Fibroblast of lung (primary cell): ENCODE measurements at regions not wholly inside any gene's neighbourhood (a gene's known extent, or its start where the extent isn't known, plus 50 kb on each side); places are given as distances from the start of the nearest gene placed in this dataset.

ENCODE experiments used
- DNase-seq, 2 donors: peaks; one replicate each; pipeline versions ENCODE4 v3.0.0 to v3.0.0-alpha.2; 2010; ENCODE audit warnings: low read depth in 2 of 2
- H2AFZ ChIP-seq: 2 replicates; pipeline ENCODE4 v1.5.1; 2012; ENCODE audit warnings: low read length, control low read depth, inconsistent platforms
- H3K27ac ChIP-seq: 2 replicates; pipeline ENCODE4 v1.5.1; 2011; ENCODE audit warnings: low read length, control low read depth; ENCODE audit not compliant: insufficient read depth
- H3K27me3 ChIP-seq: 2 replicates; pipeline ENCODE4 v1.5.1; 2011; ENCODE audit warnings: mild to moderate bottlenecking, low read length; ENCODE audit not compliant: control insufficient read depth, insufficient read depth
- H3K36me3 ChIP-seq: 2 replicates; pipeline ENCODE4 v1.5.1; 2011; ENCODE audit warnings: low read length; ENCODE audit not compliant: control insufficient read depth, insufficient read depth
- H3K4me1 ChIP-seq: 2 replicates; pipeline ENCODE4 v1.5.1; 2011; ENCODE audit warnings: low read length; ENCODE audit not compliant: control insufficient read depth, insufficient read depth; ENCODE audit errors: extremely low read depth
- H3K4me2 ChIP-seq: 2 replicates; pipeline ENCODE4 v1.5.1; 2011; ENCODE audit warnings: low read length, control low read depth; ENCODE audit not compliant: insufficient read depth; ENCODE audit errors: extremely low read depth
- H3K4me3 ChIP-seq, 4 experiments: fragments of 200-600 bp in 1 of 4; sonication (generic) in 1 of 4; replicated peaks in 1 of 4; 2 replicates each; pipeline ENCODE4 v1.5.1; 2011 to 2016; ENCODE audit warnings: low read length in 4 of 4, low read depth in 3 of 4, mild to moderate bottlenecking in 3 of 4, control low read depth in 2 of 4, inconsistent platforms in 1 of 4, mixed read lengths in 1 of 4; ENCODE audit not compliant: insufficient read depth in 1 of 4; ENCODE audit errors: control extremely low read depth in 1 of 4
- H3K79me2 ChIP-seq: 2 replicates; pipeline ENCODE4 v1.5.1; 2012; ENCODE audit warnings: mild to moderate bottlenecking, low read length, inconsistent platforms; ENCODE audit not compliant: control insufficient read depth, insufficient read depth
- H3K9ac ChIP-seq: 2 replicates; pipeline ENCODE4 v1.5.1; 2011; ENCODE audit warnings: mild to moderate bottlenecking, low read length, control low read depth; ENCODE audit not compliant: insufficient read depth
- H3K9me3 ChIP-seq: 2 replicates; pipeline ENCODE4 v1.5.1; 2012; ENCODE audit warnings: low read depth, low read length; ENCODE audit not compliant: control insufficient read depth, insufficient read depth
- H4K20me1 ChIP-seq: 2 replicates; pipeline ENCODE4 v1.5.1; 2011; ENCODE audit warnings: low read length; ENCODE audit not compliant: control insufficient read depth, insufficient read depth; ENCODE audit errors: extremely low read depth
- EZH2 ChIP-seq: IDR thresholded peaks from 2 replicates; pipeline ENCODE4 v1.5.1; 2012; ENCODE audit warnings: low read length, control low read depth, mild to moderate bottlenecking; ENCODE audit errors: missing control alignments
- TF ChIP-seq, protein P1 (sequence below), 2 donors: IDR thresholded peaks in 1 of 2; conservative IDR thresholded peaks in 1 of 2; 1 replicate in 1 of 2; 2 replicates in 1 of 2; pipeline ENCODE4 v1.5.1; 2011 to 2012; ENCODE audit warnings: low read length in 2 of 2, control low read depth in 1 of 2, inconsistent platforms in 1 of 2, low read depth in 1 of 2, mild to moderate bottlenecking in 1 of 2

DNA sequence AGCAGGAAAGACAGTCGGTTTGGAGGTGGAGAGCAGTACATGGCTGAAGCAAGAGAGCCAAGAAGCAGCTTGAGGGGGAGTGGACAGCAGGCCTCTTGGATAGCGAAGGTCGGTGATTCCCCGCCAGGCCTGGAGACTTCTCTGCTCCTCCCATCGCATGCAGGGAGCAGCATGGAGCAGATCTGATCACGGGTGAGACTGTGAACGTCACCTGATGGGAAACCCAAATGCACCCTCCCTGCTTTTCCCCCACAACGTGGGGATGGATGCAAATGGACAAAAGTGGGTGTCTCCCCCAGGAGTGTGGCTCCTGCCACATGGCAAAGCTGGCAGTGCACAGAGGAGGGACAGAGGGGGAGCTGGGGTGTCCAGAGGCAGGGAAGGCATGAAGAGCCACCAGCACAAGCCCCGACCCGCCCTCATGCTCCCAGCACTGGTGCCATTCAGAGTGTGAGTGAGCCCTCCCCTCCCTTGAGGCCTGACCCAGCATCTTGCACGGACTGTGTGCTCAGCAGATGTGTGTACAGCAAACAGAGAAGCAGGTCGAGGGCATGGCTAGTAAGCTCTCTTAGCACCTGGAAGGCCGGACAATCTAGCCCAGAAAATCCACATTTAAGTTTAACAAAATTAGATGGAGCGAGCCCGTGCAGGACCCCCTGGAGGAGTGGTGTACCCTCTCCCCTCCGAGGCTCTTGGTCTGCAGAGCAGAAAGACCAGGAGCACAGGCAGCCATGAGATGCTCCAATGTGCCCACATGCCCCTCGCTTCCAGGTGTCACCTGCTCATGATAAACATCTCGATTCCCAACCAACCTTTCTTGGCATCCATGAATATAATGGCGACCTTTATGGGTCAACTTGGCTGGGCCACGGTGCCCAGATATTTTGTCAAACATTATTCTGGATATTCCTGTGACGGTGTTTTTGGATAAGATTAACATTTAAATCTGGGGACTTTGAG is 661.7 kb downstream of the TBC1D22A start:
- Histone ChIP-seq H3K4me1 (no peaks in the 10 kb centered on the region), H3K27ac (no peak overlapping the region), H3K36me3 (no peaks in the 10 kb centered on the region), H3K27me3 (no peaks in the 10 kb centered on the region), H3K9ac (no peak overlapping the region), H4K20me1 (no peaks in the 10 kb centered on the region), H3K9me3 (no peaks in the 10 kb centered on the region), H3K4me2 (no peak overlapping the region), H3K79me2 (no peaks in the 10 kb centered on the region), H2AFZ (no peak overlapping the region), H3K4me3 (no peak overlapping the region)
- no peak for DNase-seq
- TF ChIP-seq, protein P1, sequence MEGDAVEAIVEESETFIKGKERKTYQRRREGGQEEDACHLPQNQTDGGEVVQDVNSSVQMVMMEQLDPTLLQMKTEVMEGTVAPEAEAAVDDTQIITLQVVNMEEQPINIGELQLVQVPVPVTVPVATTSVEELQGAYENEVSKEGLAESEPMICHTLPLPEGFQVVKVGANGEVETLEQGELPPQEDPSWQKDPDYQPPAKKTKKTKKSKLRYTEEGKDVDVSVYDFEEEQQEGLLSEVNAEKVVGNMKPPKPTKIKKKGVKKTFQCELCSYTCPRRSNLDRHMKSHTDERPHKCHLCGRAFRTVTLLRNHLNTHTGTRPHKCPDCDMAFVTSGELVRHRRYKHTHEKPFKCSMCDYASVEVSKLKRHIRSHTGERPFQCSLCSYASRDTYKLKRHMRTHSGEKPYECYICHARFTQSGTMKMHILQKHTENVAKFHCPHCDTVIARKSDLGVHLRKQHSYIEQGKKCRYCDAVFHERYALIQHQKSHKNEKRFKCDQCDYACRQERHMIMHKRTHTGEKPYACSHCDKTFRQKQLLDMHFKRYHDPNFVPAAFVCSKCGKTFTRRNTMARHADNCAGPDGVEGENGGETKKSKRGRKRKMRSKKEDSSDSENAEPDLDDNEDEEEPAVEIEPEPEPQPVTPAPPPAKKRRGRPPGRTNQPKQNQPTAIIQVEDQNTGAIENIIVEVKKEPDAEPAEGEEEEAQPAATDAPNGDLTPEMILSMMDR (conservative IDR thresholded peaks at IDR 0.05 in 1 of 2, IDR thresholded peaks at IDR 0.05 in 1 of 2; ENCODE audit: low read depth in 1 of 2, low read length in 2 of 2) = no peak
- TF ChIP-seq EZH2 = no peak

DNA sequence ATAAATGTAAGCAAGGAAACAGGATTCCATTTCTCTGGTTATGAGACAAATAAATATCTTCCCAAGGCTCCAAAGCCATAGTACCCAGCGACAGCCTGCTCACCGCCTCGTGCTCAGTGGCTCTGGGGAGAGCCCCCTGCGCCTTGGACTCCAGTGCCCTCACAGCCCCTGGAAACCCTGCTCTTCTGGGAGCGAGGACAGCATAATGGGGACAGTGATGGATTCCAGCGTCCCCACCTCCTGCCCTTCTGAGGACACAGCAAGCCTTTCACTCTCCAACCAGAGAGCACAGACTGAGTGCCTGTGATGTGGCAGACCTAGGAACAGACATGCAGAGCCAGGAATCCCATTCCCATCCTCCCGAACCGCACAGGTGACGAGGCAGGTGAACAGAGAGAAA is 660.8 kb downstream of the TBC1D22A start:
- no peak overlapping the region for H3K27ac ChIP-seq
- H3K4me1 ChIP-seq = no peaks in the 10 kb centered on the region
- no peaks in the 10 kb centered on the region for H3K36me3 ChIP-seq
- DNase-seq = no peak
- no peak overlapping the region for H3K4me3 ChIP-seq
- H3K9ac ChIP-seq = no peak overlapping the region
- no peaks in the 10 kb centered on the region for H3K27me3 ChIP-seq
- TF ChIP-seq EZH2 = no peak
- TF ChIP-seq, protein P1 (conservative IDR thresholded peaks at IDR 0.05 in 1 of 2, IDR thresholded peaks at IDR 0.05 in 1 of 2; ENCODE audit: low read depth in 1 of 2, low read length in 2 of 2) = no peak
- H3K9me3 ChIP-seq = no peaks in the 10 kb centered on the region
- no peak overlapping the region for H3K4me2 ChIP-seq
- no peaks in the 10 kb centered on the region for H4K20me1 ChIP-seq
- no peaks in the 10 kb centered on the region for H3K79me2 ChIP-seq
- no peak overlapping the region for H2AFZ ChIP-seq

DNA sequence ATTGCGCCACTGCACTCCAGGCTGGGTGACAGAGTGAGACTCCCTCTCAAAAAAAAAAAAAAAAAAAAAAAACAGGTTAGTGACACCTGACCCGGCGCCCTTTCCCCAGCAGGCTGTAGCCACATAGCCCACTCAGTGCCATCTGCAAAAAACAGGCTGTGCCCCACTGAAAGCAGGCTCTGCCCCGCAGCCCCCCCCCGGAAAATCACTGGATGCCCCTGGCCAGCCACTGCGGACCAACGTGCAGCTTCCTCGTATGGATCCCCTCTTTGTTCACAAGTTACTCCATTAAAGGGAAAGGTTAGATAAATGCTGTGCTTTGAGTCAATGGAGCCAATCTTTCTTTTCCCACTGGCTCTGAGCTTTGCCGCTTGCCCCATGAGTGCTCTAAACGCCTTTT is 660.3 kb downstream of the TBC1D22A start:
- H4K20me1 ChIP-seq = no peaks in the 10 kb centered on the region
- H3K36me3 ChIP-seq = no peaks in the 10 kb centered on the region
- no peak overlapping the region for H3K9ac ChIP-seq
- DNase-seq = no peak
- H3K27ac ChIP-seq = no peak overlapping the region
- no peak overlapping the region for H3K4me2 ChIP-seq
- H3K4me1 ChIP-seq = no peaks in the 10 kb centered on the region
- no peak overlapping the region for H2AFZ ChIP-seq
- TF ChIP-seq, protein P1 (conservative IDR thresholded peaks at IDR 0.05 in 1 of 2, IDR thresholded peaks at IDR 0.05 in 1 of 2; ENCODE audit: low read depth in 1 of 2, low read length in 2 of 2) = no peak
- no peak for TF ChIP-seq EZH2
- H3K27me3 ChIP-seq = no peaks in the 10 kb centered on the region
- H3K9me3 ChIP-seq = no peaks in the 10 kb centered on the region
- H3K4me3 ChIP-seq = no peak overlapping the region
- H3K79me2 ChIP-seq = no peaks in the 10 kb centered on the region
